ENCODE measurements at regions not wholly inside any gene's neighbourhood (a gene's known extent, or its start where the extent isn't known, plus 50 kb on each side); places are given as distances from the start of the nearest gene placed in this dataset.

- TF ChIP-seq CTCF (IDR thresholded peaks at IDR 0.05) (no peak), POLR2A (IDR thresholded peaks at IDR 0.05) (no peak)
These were observed 568.2 kb upstream of the CCDC54 start for GRCh38 chr3:106809041-106809440.

Data from body of pancreas (tissue), 4 donors.